HG03196 (cell line): ENCODE measurements at regions not wholly inside any gene's neighbourhood (a gene's known extent, or its start where the extent isn't known, plus 50 kb on each side); places are given as distances from the start of the nearest gene placed in this dataset.

Experiments
- ATAC-seq: cut with Tn5 transposase; IDR thresholded peaks from one replicate; pipeline ENCODE4 v1.9.1; 2021; ENCODE audit not compliant: unreplicated experiment

DNA sequence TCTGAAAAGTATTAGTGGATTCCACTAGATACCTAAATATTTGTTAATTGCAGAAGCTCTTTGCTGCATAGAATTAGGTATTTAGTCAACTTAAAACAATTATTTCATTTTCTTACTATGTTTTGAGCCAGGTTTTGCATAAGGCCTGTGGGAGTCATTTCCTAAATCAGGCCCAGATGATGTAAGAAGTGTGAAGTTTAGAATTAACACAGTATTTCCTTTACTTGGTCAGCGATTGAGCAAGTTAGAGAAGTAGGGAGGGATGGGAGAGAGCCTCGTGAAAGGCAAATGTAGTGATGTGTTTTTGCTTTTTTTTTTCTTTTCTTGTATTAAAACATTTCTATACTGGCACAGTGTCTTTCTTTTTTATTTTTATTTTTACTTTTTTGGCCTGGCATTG lies 711.1 kb downstream of the HDGFL1 start:
- ATAC-seq = no peak

DNA sequence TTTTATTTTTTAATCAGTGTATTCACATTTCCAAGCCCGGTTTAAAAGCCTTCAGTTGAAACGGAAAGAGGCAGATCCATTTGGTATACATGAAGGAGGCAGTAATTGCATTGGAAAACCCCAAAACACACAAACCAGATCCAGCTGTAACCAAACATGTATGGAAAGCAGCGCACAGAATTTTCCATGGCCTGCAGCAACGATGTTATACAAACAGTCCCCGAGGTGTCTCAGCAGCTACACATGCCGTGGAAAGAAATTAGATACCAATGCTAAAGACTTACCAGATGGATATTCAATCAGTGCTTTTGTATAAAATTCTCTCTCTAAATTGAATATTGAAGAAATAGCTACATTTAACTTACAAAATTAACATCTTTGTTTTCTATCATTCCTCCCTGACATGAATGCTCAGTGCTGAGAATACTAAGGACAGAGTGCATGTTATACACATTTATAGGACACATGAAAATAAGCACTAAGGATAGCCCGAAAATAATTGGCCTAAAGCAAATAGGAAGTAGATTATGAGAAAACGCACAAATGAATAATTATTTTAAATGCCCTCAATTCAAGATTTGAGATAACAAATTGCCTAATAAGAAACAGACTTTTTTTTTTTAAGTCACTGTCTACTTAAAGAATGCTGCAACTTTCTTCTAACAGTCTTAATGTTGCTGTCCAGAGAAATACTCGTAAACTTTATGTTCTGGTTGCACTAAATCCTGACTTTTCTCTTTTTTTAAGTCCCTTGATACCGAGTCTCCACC lies 713.1 kb downstream of the HDGFL1 start:
- no peak for ATAC-seq

GRCh38 chr6:23293653-23294052 lies 724.3 kb downstream of the HDGFL1 start:
- no peak for ATAC-seq

- no peak for ATAC-seq
Observed at GRCh38 chr6:23301556-23301955, 732.2 kb downstream of the HDGFL1 start.

GRCh38 chr6:23302514-23302913 lies 733.1 kb downstream of the HDGFL1 start:
- no peak for ATAC-seq

GRCh38 chr6:23305325-23305943 lies 736.1 kb downstream of the HDGFL1 start:
- ATAC-seq = no peak

GRCh38 chr6:23306251-23306950 lies 737.0 kb downstream of the HDGFL1 start:
- ATAC-seq = no peak

GRCh38 chr6:23307516-23307915 lies 738.1 kb downstream of the HDGFL1 start:
- no peak for ATAC-seq

- no peak for ATAC-seq
Observed at GRCh38 chr6:23308166-23308565, 738.8 kb downstream of the HDGFL1 start.

DNA sequence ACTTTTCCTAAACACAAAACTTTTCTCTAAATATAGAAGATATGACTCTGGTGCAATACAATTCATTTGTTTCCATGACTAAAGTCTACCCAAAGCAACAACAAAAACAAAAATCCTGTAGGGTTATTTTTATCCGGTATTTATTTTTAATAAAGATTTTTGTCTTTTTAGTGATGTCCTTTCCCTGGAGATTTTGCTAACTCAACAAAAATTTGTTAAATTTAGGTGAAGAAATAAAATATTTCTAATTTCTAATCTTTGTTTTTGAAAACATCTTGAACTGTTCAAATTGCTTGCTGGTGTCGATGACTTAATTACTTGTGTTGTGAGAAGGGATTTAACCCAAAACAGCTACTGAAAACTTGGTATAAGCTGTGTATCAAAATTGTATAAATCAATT lies 741.8 kb downstream of the HDGFL1 start:
- no peak for ATAC-seq

GRCh38 chr6:23316131-23316530 lies 746.8 kb downstream of the HDGFL1 start:
- ATAC-seq = no peak

- no peak for ATAC-seq
Observed at GRCh38 chr6:23316931-23317330, 747.6 kb downstream of the HDGFL1 start.

DNA sequence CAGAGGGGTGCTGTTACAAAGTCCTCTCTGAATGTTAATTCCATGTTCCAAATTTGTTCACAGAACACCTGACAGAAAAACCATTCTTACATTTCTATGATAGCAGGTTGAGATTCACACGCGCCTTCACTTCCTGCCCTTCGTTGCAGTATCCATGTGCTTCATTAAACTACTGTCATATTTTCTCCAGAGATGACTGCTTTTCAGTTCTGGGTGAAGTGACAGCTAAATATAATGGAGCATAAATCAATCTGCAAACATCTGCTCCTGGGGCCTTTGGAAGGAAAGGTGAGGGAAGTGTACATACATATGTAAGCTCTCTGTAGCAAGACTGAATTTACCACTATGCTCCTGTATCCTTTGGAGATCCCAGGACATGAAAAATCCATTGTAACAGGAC lies 750.2 kb downstream of the HDGFL1 start:
- ATAC-seq = no peak

DNA sequence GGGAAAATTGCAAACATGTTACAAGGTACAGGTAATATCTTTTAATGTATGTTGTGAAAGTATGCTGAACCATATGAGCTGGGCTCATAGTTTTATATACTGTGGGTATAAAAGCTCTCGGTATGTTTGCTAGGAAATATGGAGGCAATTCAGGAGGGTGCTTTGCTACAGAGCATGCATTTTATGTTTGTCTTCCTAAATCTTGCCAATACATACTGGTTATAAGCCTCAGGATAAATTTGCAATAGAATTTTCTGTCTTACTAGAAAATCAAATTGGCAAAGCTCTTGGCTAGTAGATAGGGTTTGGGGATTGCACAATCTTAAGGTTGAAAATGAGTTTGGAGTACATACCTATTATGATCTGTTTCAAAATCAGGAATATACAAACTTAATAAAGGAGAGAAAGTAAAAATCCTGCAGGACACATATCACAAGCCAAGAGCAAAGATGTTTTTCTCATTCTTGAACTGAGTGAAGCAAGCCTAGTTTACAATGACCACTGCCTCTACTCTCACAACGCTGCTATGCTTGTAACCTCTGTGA lies 751.2 kb downstream of the HDGFL1 start:
- ATAC-seq = no peak

DNA sequence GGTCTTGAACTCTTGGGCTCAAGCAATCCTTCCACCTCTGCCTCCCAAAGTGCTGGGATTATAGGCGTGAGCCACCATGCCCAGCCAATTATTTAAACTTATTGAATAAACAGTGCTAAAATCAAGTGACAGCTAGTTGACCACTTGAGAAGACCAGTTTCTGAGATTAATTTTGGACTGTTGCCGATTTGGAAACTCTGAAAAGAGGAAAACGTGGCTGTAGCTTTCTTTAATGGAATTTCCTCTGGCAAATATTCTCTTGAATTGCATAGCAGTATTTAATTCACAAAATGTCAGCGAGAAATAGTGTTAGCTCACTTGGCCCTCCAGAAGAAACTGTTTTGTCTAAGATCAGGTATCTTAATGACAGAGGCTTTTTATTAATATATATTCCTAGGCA lies 754.5 kb downstream of the HDGFL1 start:
- ATAC-seq = no peak

DNA sequence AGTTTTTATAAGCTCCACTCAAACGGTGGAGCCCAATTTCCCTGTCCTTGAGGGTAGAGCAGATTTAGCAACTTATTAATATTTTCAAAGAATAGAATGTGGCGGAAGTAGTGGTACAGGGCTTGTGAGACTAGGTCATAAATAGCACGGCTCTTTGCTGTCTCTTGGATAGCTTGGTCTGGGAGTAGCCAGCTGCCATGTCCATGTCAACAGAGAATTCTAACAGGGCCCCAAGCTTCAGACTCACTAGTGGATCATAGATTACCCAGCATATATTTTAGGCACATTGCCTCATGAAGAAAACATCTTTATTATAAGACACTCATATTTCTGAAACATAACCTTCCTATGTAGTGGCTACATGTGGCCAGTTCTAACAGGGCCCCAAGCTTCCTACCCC lies 755.7 kb downstream of the HDGFL1 start:
- no peak for ATAC-seq

GRCh38 chr6:23327621-23328020 lies 758.3 kb downstream of the HDGFL1 start:
- no peak for ATAC-seq

- ATAC-seq = no peak
Observed at GRCh38 chr6:23329086-23329485, 759.7 kb downstream of the HDGFL1 start.

DNA sequence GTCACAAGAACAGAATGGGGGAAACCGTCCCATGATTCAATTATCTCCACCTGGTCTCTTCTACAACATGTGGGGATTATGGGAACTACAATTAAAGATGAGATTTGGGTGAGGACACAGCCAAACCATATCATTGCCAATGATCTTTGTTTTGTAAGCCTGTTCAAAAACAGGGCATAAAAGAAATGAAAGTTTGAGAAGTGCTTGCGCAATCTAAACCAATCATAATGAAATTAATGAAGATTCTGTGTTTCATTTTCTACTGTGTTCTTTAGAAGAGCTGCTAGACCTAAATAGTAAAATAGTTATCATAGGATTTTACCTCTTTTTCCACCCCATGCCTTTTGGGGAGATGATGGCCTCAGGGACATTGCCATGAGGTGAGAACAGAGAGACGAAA lies 761.3 kb downstream of the HDGFL1 start:
- no peak for ATAC-seq

DNA sequence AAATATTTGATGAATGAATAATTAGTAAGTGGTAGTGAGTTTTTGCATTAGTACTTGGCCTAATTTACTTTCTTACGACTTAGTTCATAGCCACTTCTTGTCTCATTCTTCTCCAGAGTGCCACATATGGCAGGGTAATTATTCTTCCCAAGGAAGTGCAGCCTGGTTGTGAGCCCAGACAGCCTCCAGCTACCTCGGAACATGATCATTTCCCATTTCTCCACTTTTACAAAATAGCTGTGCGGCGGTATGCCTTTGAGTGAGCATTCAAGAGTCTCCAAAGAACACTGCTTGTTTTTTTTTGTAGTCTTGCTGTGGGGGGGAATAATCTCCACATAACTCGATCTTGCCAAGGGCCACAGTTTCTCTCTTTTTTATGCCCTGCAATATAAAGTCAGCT lies 765.0 kb downstream of the HDGFL1 start:
- no peak for ATAC-seq

DNA sequence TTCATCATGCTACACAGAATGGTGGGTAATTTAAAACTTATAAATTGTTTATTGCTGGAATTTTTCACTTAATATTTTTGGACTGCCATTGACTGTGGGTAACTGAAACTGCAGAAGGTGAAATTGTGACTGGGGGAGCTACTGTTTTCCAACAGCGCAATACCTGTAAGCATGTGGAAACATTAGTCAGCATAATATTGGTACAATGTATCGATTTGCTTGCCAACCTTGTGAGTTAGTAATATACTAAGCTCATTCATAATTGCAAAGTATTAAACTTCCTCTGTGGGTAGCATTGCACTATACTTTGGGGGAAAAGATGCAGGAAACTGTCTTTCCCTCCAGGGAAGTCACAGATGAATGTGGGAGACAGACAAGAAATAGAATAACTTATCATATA lies 766.5 kb downstream of the HDGFL1 start:
- ATAC-seq = no peak

DNA sequence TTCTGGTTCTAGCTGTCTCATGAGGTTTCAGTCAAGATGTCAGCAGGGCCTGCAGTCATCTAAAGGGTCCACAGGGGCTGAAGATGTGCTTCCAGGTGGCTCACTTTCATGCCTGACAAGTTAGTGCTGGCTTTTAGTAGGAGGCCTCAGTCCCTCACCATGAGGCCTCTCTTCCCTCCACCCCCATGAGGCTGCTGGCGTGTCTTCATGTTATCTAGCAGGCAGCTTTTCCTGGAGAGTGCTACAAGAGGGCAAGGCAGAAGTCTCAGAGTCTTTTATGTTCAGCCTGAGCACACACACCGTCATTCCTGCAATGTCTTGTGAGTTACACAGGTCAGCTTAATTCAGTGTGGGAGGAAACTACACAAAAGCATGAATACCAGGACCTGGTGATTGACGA lies 769.9 kb downstream of the HDGFL1 start:
- ATAC-seq = no peak
